GM23248 (cell line): ENCODE measurements at regions not wholly inside any gene's neighbourhood (a gene's known extent, or its start where the extent isn't known, plus 50 kb on each side); places are given as distances from the start of the nearest gene placed in this dataset.

Experiments used
- DNase-seq: peaks from one replicate; pipeline ENCODE4 v3.0.0-alpha.2; 2015
- H2AFZ ChIP-seq: fragments of 200-600 bp; sonication (generic); 2 replicates; pipeline ENCODE4 v1.6.1; 2016; ENCODE audit warnings: antibody characterized with exemption
- H3F3A ChIP-seq: fragments of 200-600 bp; sonication (generic); 2 replicates; pipeline ENCODE4 v1.6.1; 2016; ENCODE audit warnings: mild to moderate bottlenecking, antibody characterized with exemption, mixed run types; ENCODE audit not compliant: insufficient read depth
- H3K27ac ChIP-seq: fragments of 200-600 bp; sonication (generic); 2 replicates; pipeline ENCODE4 v1.5.1; 2016; ENCODE audit warnings: mild to moderate bottlenecking
- H3K27me3 ChIP-seq: fragments of 200-600 bp; sonication (generic); replicated peaks from 2 replicates; pipeline ENCODE4 v1.6.1; 2016; ENCODE audit warnings: mild to moderate bottlenecking; ENCODE audit not compliant: insufficient read depth
- H3K36me3 ChIP-seq: fragments of 200-600 bp; sonication (generic); 2 replicates; pipeline ENCODE4 v1.6.1; 2016; ENCODE audit warnings: low read depth, mild to moderate bottlenecking
- H3K4me1 ChIP-seq: fragments of 200-600 bp; sonication (generic); 2 replicates; pipeline ENCODE4 v1.6.1; 2016; ENCODE audit warnings: mild to moderate bottlenecking; ENCODE audit not compliant: insufficient read depth
- H3K4me2 ChIP-seq: fragments of 200-600 bp; sonication (generic); one replicate; pipeline ENCODE4 v1.6.1; 2016; ENCODE audit warnings: mild to moderate bottlenecking; ENCODE audit not compliant: unreplicated experiment
- H3K4me3 ChIP-seq: fragments of 200-600 bp; sonication (generic); 2 replicates; pipeline ENCODE4 v1.5.1; 2016; ENCODE audit warnings: mild to moderate bottlenecking
- H3K79me2 ChIP-seq: fragments of 200-600 bp; sonication (generic); 2 replicates; pipeline ENCODE4 v1.6.1; 2016; ENCODE audit warnings: mild to moderate bottlenecking; ENCODE audit not compliant: insufficient read depth
- H3K9ac ChIP-seq: fragments of 200-600 bp; sonication (generic); 2 replicates; pipeline ENCODE4 v1.6.1; 2016; ENCODE audit warnings: mild to moderate bottlenecking
- H3K9me2 ChIP-seq: fragments of 200-600 bp; sonication (generic); 2 replicates; pipeline ENCODE4 v1.6.1; 2016; ENCODE audit warnings: mixed run types, mild to moderate bottlenecking, moderate library complexity; ENCODE audit not compliant: insufficient read depth
- H3K9me3 ChIP-seq: fragments of 200-600 bp; sonication (generic); one replicate; pipeline ENCODE4 v1.6.1; 2017; ENCODE audit warnings: low read depth
- H4K20me1 ChIP-seq: fragments of 200-600 bp; sonication (generic); 2 replicates; pipeline ENCODE4 v1.6.0; 2016; ENCODE audit not compliant: insufficient read depth
- EZH2 ChIP-seq: fragments of 200-600 bp; sonication (generic); IDR thresholded peaks from 2 replicates; pipeline ENCODE4 v1.6.1; 2018; ENCODE audit warnings: antibody characterized with exemption, mild to moderate bottlenecking; ENCODE audit not compliant: insufficient read depth, poor library complexity, severe bottlenecking
- EZH2phosphoT487 ChIP-seq: fragments of 200-600 bp; sonication (generic); IDR thresholded peaks from 2 replicates; pipeline ENCODE4 v1.6.1; 2018; ENCODE audit warnings: antibody characterized with exemption, moderate library complexity, mild to moderate bottlenecking, low read depth; ENCODE audit not compliant: insufficient read depth
- WGBS, 2 experiments: methylation state at CpG; one replicate each; pipeline ENCODE4 v1.1.6; 2015 to 2017; ENCODE audit warnings: low lambda C conversion rate in 2 of 2, low coverage in 1 of 2; ENCODE audit errors: missing lambda C conversion rate in 2 of 2; 5-methylcytosine and 5-hydroxymethylcytosine counted together
- in situ Hi-C: fragments of 300-500 bp; cut with MboI; formaldehyde crosslinking; loops from 2 replicates; pipeline ENCODE4 v1.15.0; 2020

GRCh38 chr20:24165301-24166122 is 176.9 kb upstream of the GGTLC1 start:
- H3K79me2 ChIP-seq, result no peaks in the 10 kb centered on the region
- no peaks in the 10 kb centered on the region for H3K36me3 ChIP-seq
- H4K20me1 ChIP-seq, result no peaks in the 10 kb centered on the region
- H3K9me3 ChIP-seq, result no peaks in the 10 kb centered on the region
- TF ChIP-seq EZH2 (no peak), EZH2phosphoT487 (no peak)
- H3K4me3 ChIP-seq, result no peak overlapping the region
- H3K27ac ChIP-seq, result no peak overlapping the region
- in situ Hi-C loops, result loop anchor here (10.0 to 25.0 kb wide), 2 partner anchors 622 to 749 kb away; no protein-coding TSS in a partner anchor
- no peak overlapping the region for H3K9ac ChIP-seq
- no peak overlapping the region for H2AFZ ChIP-seq
- H3K9me2 ChIP-seq, result no peaks in the 10 kb centered on the region
- no peaks in the 10 kb centered on the region; the same call in 1 of the 2 replicates for H3F3A ChIP-seq
- WGBS, 2 experiments, result 22 to 24% methylated on average over 6 of the region's 6 CpGs
- H3K4me2 ChIP-seq, result no peak overlapping the region
- H3K4me1 ChIP-seq, result 0 out of 2 replicates have a peak, but pooled peaks cover 6% of the 10 kb centered on the region
- DNase-seq, result no peak
- H3K27me3 ChIP-seq, result no peaks in the 10 kb centered on the region

- H2AFZ ChIP-seq, result no peak overlapping the region
- no peak overlapping the region for H3K4me3 ChIP-seq
- no peak overlapping the region for H3K9ac ChIP-seq
- 0 out of 2 replicates have a peak, but pooled peaks cover 6% of the 10 kb centered on the region for H3K4me1 ChIP-seq
- in situ Hi-C loops, result loop anchor here (10.0 to 25.0 kb wide), 2 partner anchors 623 to 750 kb away; no protein-coding TSS in a partner anchor
- H3K4me2 ChIP-seq, result no peak overlapping the region
- no peaks in the 10 kb centered on the region for H3K36me3 ChIP-seq
- no peaks in the 10 kb centered on the region for H3K79me2 ChIP-seq
- no peaks in the 10 kb centered on the region; the same call in 1 of the 2 replicates for H3F3A ChIP-seq
- no peak for TF ChIP-seq EZH2phosphoT487
- TF ChIP-seq EZH2, result no peak
- 22 to 23% methylated on average over 5 of the region's 5 CpGs for WGBS, 2 experiments
- H3K27me3 ChIP-seq, result no peaks in the 10 kb centered on the region
- no peak overlapping the region for H3K27ac ChIP-seq
- DNase-seq, result peak; percentile 9
- H3K9me3 ChIP-seq, result no peaks in the 10 kb centered on the region
- no peaks in the 10 kb centered on the region for H4K20me1 ChIP-seq
- H3K9me2 ChIP-seq, result no peaks in the 10 kb centered on the region
Measured at GRCh38 chr20:24164360-24164759, 175.8 kb upstream of the GGTLC1 start.

GRCh38 chr20:24163506-24163905 is 174.9 kb upstream of the GGTLC1 start:
- in situ Hi-C loops, result loop anchor here (10.0 to 25.0 kb wide), 2 partner anchors 624 to 751 kb away; no protein-coding TSS in a partner anchor
- H3F3A ChIP-seq, result no peaks in the 10 kb centered on the region; the same call in 1 of the 2 replicates
- H3K4me2 ChIP-seq, result no peak overlapping the region
- DNase-seq, result peak; percentile 27
- WGBS, 2 experiments, result 6 to 9% methylated on average over 2 of the region's 2 CpGs
- no peaks in the 10 kb centered on the region for H3K9me2 ChIP-seq
- H3K79me2 ChIP-seq, result no peaks in the 10 kb centered on the region
- H3K4me3 ChIP-seq, result no peak overlapping the region
- no peak overlapping the region for H2AFZ ChIP-seq
- no peaks in the 10 kb centered on the region for H3K27me3 ChIP-seq
- H4K20me1 ChIP-seq, result no peaks in the 10 kb centered on the region
- H3K36me3 ChIP-seq, result no peaks in the 10 kb centered on the region
- no peak for TF ChIP-seq EZH2
- no peak for TF ChIP-seq EZH2phosphoT487
- H3K27ac ChIP-seq, result no peak overlapping the region
- 0 out of 2 replicates have a peak, but pooled peaks cover 6% of the 10 kb centered on the region for H3K4me1 ChIP-seq
- no peak overlapping the region for H3K9ac ChIP-seq
- no peaks in the 10 kb centered on the region for H3K9me3 ChIP-seq

- WGBS, 2 experiments, result 1 to 2% methylated on average over 5 of the region's 5 CpGs
Measured at GRCh38 chr20:24160563-24161281, 172.1 kb upstream of the GGTLC1 start.

More at GRCh38 chr20:24160563-24161281, 172.1 kb upstream of the GGTLC1 start:
- DNase-seq, result peak; percentile 82
- H3K4me1 ChIP-seq, result 0 out of 2 replicates have a peak, but pooled peaks cover 6% of the 10 kb centered on the region
- H3K9me3 ChIP-seq, result no peaks in the 10 kb centered on the region
- H3K4me3 ChIP-seq, result no peak overlapping the region
- no peaks in the 10 kb centered on the region for H3K36me3 ChIP-seq
- no peak overlapping the region for H3K9ac ChIP-seq
- no peaks in the 10 kb centered on the region for H3K27me3 ChIP-seq
- no peaks in the 10 kb centered on the region for H3K9me2 ChIP-seq
- no peaks in the 10 kb centered on the region; the same call in 1 of the 2 replicates for H3F3A ChIP-seq
- TF ChIP-seq EZH2 (no peak), EZH2phosphoT487 (no peak)
- in situ Hi-C loops, result loop anchor here (10.0 to 25.0 kb wide), 2 partner anchors 627 to 754 kb away; no protein-coding TSS in a partner anchor
- H3K27ac ChIP-seq, result no peak overlapping the region
- no peak overlapping the region for H2AFZ ChIP-seq
- no peaks in the 10 kb centered on the region for H3K79me2 ChIP-seq
- no peak overlapping the region for H3K4me2 ChIP-seq
- H4K20me1 ChIP-seq, result no peaks in the 10 kb centered on the region
